ENCODE measurements at regions not wholly inside any gene's neighbourhood (a gene's known extent, or its start where the extent isn't known, plus 50 kb on each side); places are given as distances from the start of the nearest gene placed in this dataset.

- ATAC-seq (replicated peaks; ENCODE audit: extremely low read depth, poor library complexity, severe bottlenecking), result no peak
- H3K27ac Mint-ChIP-seq (ENCODE audit: low read depth), result no peak overlapping the region
- no peaks in the 10 kb centered on the region for H3K4me1 Mint-ChIP-seq
- H3K36me3 Mint-ChIP-seq (ENCODE audit: insufficient read depth), result no peaks in the 10 kb centered on the region
- no peak for DNase-seq (ENCODE audit: low spot score in 2 of 2)
- H3K27me3 Mint-ChIP-seq, result no peaks in the 10 kb centered on the region
- H3K4me3 Mint-ChIP-seq, result no peak overlapping the region
- H3K9me3 Mint-ChIP-seq, result peaks cover 11% of the 10 kb centered on the region
Observed at GRCh38 chr3:104145164-104145563, 1221.5 kb upstream of the ALCAM start.

- Mint-ChIP-seq H3K9me3 (peaks cover 11% of the 10 kb centered on the region), H3K4me3 (no peak overlapping the region), H3K27me3 (no peaks in the 10 kb centered on the region), H3K36me3 (ENCODE audit: insufficient read depth) (no peaks in the 10 kb centered on the region), H3K27ac (ENCODE audit: low read depth) (no peak overlapping the region), H3K4me1 (no peaks in the 10 kb centered on the region)
- ATAC-seq (replicated peaks; ENCODE audit: extremely low read depth, poor library complexity, severe bottlenecking), result no peak
- DNase-seq (ENCODE audit: low spot score in 2 of 2), result no peak
Observed at GRCh38 chr3:104149154-104149553, 1217.6 kb upstream of the ALCAM start.

- no peak for DNase-seq (ENCODE audit: low spot score in 2 of 2)
- H3K36me3 Mint-ChIP-seq (ENCODE audit: insufficient read depth), result no peaks in the 10 kb centered on the region
- H3K27me3 Mint-ChIP-seq, result no peaks in the 10 kb centered on the region
- no peak overlapping the region for H3K27ac Mint-ChIP-seq (ENCODE audit: low read depth)
- H3K4me3 Mint-ChIP-seq, result no peak overlapping the region
- no peak for ATAC-seq (replicated peaks; ENCODE audit: extremely low read depth, poor library complexity, severe bottlenecking)
- no peaks in the 10 kb centered on the region for H3K4me1 Mint-ChIP-seq
- peaks cover 11% of the 10 kb centered on the region for H3K9me3 Mint-ChIP-seq
Observed at GRCh38 chr3:104150724-104151123, 1216.0 kb upstream of the ALCAM start.

GRCh38 chr3:104154896-104155295 is 1211.8 kb upstream of the ALCAM start:
- Mint-ChIP-seq H3K36me3 (ENCODE audit: insufficient read depth) (no peaks in the 10 kb centered on the region), H3K27ac (ENCODE audit: low read depth) (no peak overlapping the region), H3K4me3 (no peak overlapping the region), H3K27me3 (no peaks in the 10 kb centered on the region), H3K4me1 (no peaks in the 10 kb centered on the region), H3K9me3 (peaks cover 4% of the 10 kb centered on the region)
- DNase-seq (ENCODE audit: low spot score in 2 of 2), result no peak
- no peak for ATAC-seq (replicated peaks; ENCODE audit: extremely low read depth, poor library complexity, severe bottlenecking)

- H3K4me3 Mint-ChIP-seq, result no peak overlapping the region
- peaks cover 9% of the 10 kb centered on the region for H3K9me3 Mint-ChIP-seq
- no peaks in the 10 kb centered on the region for H3K4me1 Mint-ChIP-seq
- H3K36me3 Mint-ChIP-seq (ENCODE audit: insufficient read depth), result no peaks in the 10 kb centered on the region
- no peak for DNase-seq (ENCODE audit: low spot score in 2 of 2)
- H3K27ac Mint-ChIP-seq (ENCODE audit: low read depth), result no peak overlapping the region
- no peak for ATAC-seq (replicated peaks; ENCODE audit: extremely low read depth, poor library complexity, severe bottlenecking)
- no peaks in the 10 kb centered on the region for H3K27me3 Mint-ChIP-seq
Observed at GRCh38 chr3:104165866-104166265, 1200.8 kb upstream of the ALCAM start.

- H3K9me3 Mint-ChIP-seq, result peaks cover 9% of the 10 kb centered on the region
- no peaks in the 10 kb centered on the region for H3K36me3 Mint-ChIP-seq (ENCODE audit: insufficient read depth)
- ATAC-seq (replicated peaks; ENCODE audit: extremely low read depth, poor library complexity, severe bottlenecking) (no peak), DNase-seq (ENCODE audit: low spot score in 2 of 2) (no peak)
- no peak overlapping the region for H3K4me3 Mint-ChIP-seq
- no peak overlapping the region for H3K27ac Mint-ChIP-seq (ENCODE audit: low read depth)
- H3K4me1 Mint-ChIP-seq, result no peaks in the 10 kb centered on the region
- H3K27me3 Mint-ChIP-seq, result no peaks in the 10 kb centered on the region
Observed at GRCh38 chr3:104168386-104168785, 1198.3 kb upstream of the ALCAM start.

GRCh38 chr3:104175696-104176095 is 1191.0 kb upstream of the ALCAM start:
- H3K36me3 Mint-ChIP-seq (ENCODE audit: insufficient read depth), result no peaks in the 10 kb centered on the region
- H3K9me3 Mint-ChIP-seq, result peaks cover 5% of the 10 kb centered on the region
- no peak for DNase-seq (ENCODE audit: low spot score in 2 of 2)
- no peaks in the 10 kb centered on the region for H3K4me1 Mint-ChIP-seq
- no peak overlapping the region for H3K4me3 Mint-ChIP-seq
- no peak overlapping the region for H3K27ac Mint-ChIP-seq (ENCODE audit: low read depth)
- no peak for ATAC-seq (replicated peaks; ENCODE audit: extremely low read depth, poor library complexity, severe bottlenecking)
- H3K27me3 Mint-ChIP-seq, result no peaks in the 10 kb centered on the region

- Mint-ChIP-seq H3K27ac (ENCODE audit: low read depth) (no peak overlapping the region), H3K4me1 (no peaks in the 10 kb centered on the region), H3K9me3 (peaks cover 5% of the 10 kb centered on the region), H3K4me3 (no peak overlapping the region), H3K27me3 (no peaks in the 10 kb centered on the region), H3K36me3 (ENCODE audit: insufficient read depth) (no peaks in the 10 kb centered on the region)
- DNase-seq (ENCODE audit: low spot score in 2 of 2), result no peak
- no peak for ATAC-seq (replicated peaks; ENCODE audit: extremely low read depth, poor library complexity, severe bottlenecking)
Observed at GRCh38 chr3:104176706-104177105, 1190.0 kb upstream of the ALCAM start.

- DNase-seq (ENCODE audit: low spot score in 2 of 2) (no peak), ATAC-seq (replicated peaks; ENCODE audit: extremely low read depth, poor library complexity, severe bottlenecking) (no peak)
- H3K27me3 Mint-ChIP-seq, result no peaks in the 10 kb centered on the region
- H3K9me3 Mint-ChIP-seq, result peaks cover 5% of the 10 kb centered on the region
- H3K27ac Mint-ChIP-seq (ENCODE audit: low read depth), result no peak overlapping the region
- H3K36me3 Mint-ChIP-seq (ENCODE audit: insufficient read depth), result no peaks in the 10 kb centered on the region
- no peak overlapping the region for H3K4me3 Mint-ChIP-seq
- no peaks in the 10 kb centered on the region for H3K4me1 Mint-ChIP-seq
Observed at GRCh38 chr3:104178680-104179079, 1188.0 kb upstream of the ALCAM start.

GRCh38 chr3:104180906-104181305 is 1185.8 kb upstream of the ALCAM start:
- ATAC-seq (replicated peaks; ENCODE audit: extremely low read depth, poor library complexity, severe bottlenecking) (no peak), DNase-seq (ENCODE audit: low spot score in 2 of 2) (no peak)
- no peaks in the 10 kb centered on the region for H3K27me3 Mint-ChIP-seq
- H3K4me3 Mint-ChIP-seq, result no peak overlapping the region
- H3K4me1 Mint-ChIP-seq, result no peaks in the 10 kb centered on the region
- peaks cover 5% of the 10 kb centered on the region for H3K9me3 Mint-ChIP-seq
- H3K36me3 Mint-ChIP-seq (ENCODE audit: insufficient read depth), result no peaks in the 10 kb centered on the region
- H3K27ac Mint-ChIP-seq (ENCODE audit: low read depth), result no peak overlapping the region

- no peak for ATAC-seq (replicated peaks; ENCODE audit: extremely low read depth, poor library complexity, severe bottlenecking)
- DNase-seq (ENCODE audit: low spot score in 2 of 2), result no peak
- no peaks in the 10 kb centered on the region for H3K4me1 Mint-ChIP-seq
- no peak overlapping the region for H3K27ac Mint-ChIP-seq (ENCODE audit: low read depth)
- H3K36me3 Mint-ChIP-seq (ENCODE audit: insufficient read depth), result no peaks in the 10 kb centered on the region
- no peak overlapping the region for H3K4me3 Mint-ChIP-seq
- H3K27me3 Mint-ChIP-seq, result no peaks in the 10 kb centered on the region
- H3K9me3 Mint-ChIP-seq, result no peaks in the 10 kb centered on the region
Observed at GRCh38 chr3:104190681-104191080, 1176.0 kb upstream of the ALCAM start.

GRCh38 chr3:104198131-104198530 is 1168.6 kb upstream of the ALCAM start:
- H3K4me1 Mint-ChIP-seq, result no peaks in the 10 kb centered on the region
- no peak for DNase-seq (ENCODE audit: low spot score in 2 of 2)
- no peak overlapping the region for H3K27ac Mint-ChIP-seq (ENCODE audit: low read depth)
- no peak overlapping the region for H3K4me3 Mint-ChIP-seq
- H3K27me3 Mint-ChIP-seq, result no peaks in the 10 kb centered on the region
- no peaks in the 10 kb centered on the region for H3K36me3 Mint-ChIP-seq (ENCODE audit: insufficient read depth)
- H3K9me3 Mint-ChIP-seq, result peaks cover 5% of the 10 kb centered on the region
- no peak for ATAC-seq (replicated peaks; ENCODE audit: extremely low read depth, poor library complexity, severe bottlenecking)

GRCh38 chr3:104206925-104207324 is 1159.8 kb upstream of the ALCAM start:
- no peaks in the 10 kb centered on the region for H3K9me3 Mint-ChIP-seq
- no peaks in the 10 kb centered on the region for H3K27me3 Mint-ChIP-seq
- no peak overlapping the region for H3K27ac Mint-ChIP-seq (ENCODE audit: low read depth)
- no peaks in the 10 kb centered on the region for H3K36me3 Mint-ChIP-seq (ENCODE audit: insufficient read depth)
- no peaks in the 10 kb centered on the region for H3K4me1 Mint-ChIP-seq
- DNase-seq (ENCODE audit: low spot score in 2 of 2) (no peak), ATAC-seq (replicated peaks; ENCODE audit: extremely low read depth, poor library complexity, severe bottlenecking) (no peak)
- H3K4me3 Mint-ChIP-seq, result no peak overlapping the region

GRCh38 chr3:104214277-104214676 is 1152.4 kb upstream of the ALCAM start:
- H3K36me3 Mint-ChIP-seq (ENCODE audit: insufficient read depth), result no peaks in the 10 kb centered on the region
- DNase-seq (ENCODE audit: low spot score in 2 of 2), result no peak

More at GRCh38 chr3:104214277-104214676, 1152.4 kb upstream of the ALCAM start:
- no peak for ATAC-seq (replicated peaks; ENCODE audit: extremely low read depth, poor library complexity, severe bottlenecking)
- H3K4me3 Mint-ChIP-seq, result no peak overlapping the region
- no peaks in the 10 kb centered on the region for H3K4me1 Mint-ChIP-seq
- no peak overlapping the region for H3K27ac Mint-ChIP-seq (ENCODE audit: low read depth)
- H3K27me3 Mint-ChIP-seq, result no peaks in the 10 kb centered on the region
- peaks cover 8% of the 10 kb centered on the region for H3K9me3 Mint-ChIP-seq
